DND-41 (cell line): ENCODE measurements at regions not wholly inside any gene's neighbourhood (a gene's known extent, or its start where the extent isn't known, plus 50 kb on each side); places are given as distances from the start of the nearest gene placed in this dataset.

ENCODE experiments used
- EZH2 ChIP-seq: IDR thresholded peaks from 3 replicates; pipeline ENCODE4 v1.6.1; 2012; ENCODE audit warnings: borderline replicate concordance, low read depth, mild to moderate bottlenecking, moderate library complexity, low read length, inconsistent platforms; ENCODE audit not compliant: severe bottlenecking
- TF ChIP-seq, protein P1 (sequence below): IDR thresholded peaks from 2 replicates; pipeline ENCODE4 v1.5.1; 2012; ENCODE audit warnings: borderline replicate concordance, low read length, moderate library complexity, mild to moderate bottlenecking; ENCODE audit not compliant: poor library complexity, severe bottlenecking; ENCODE audit errors: extremely low read depth

DNA sequence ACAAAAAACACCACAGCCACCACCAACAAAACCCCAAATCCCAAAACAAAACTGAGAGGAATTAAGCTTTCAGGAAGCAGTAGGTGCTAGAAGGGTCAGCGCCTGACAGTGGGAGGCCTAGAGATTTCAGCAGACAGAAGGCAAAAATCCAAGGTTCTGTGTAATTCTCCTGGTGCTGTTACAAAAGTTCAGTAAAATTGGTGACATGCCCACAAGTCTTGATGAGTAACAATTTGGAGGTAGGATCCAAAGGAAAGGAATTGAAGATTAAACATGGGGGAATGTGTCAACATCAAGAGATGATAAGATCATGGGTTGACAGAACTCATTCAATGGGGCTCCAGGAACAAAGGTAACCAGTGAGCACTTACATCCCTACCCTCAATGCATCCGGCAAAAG lies 653.8 kb upstream of the CPEB2 start:
- TF ChIP-seq, protein P1, sequence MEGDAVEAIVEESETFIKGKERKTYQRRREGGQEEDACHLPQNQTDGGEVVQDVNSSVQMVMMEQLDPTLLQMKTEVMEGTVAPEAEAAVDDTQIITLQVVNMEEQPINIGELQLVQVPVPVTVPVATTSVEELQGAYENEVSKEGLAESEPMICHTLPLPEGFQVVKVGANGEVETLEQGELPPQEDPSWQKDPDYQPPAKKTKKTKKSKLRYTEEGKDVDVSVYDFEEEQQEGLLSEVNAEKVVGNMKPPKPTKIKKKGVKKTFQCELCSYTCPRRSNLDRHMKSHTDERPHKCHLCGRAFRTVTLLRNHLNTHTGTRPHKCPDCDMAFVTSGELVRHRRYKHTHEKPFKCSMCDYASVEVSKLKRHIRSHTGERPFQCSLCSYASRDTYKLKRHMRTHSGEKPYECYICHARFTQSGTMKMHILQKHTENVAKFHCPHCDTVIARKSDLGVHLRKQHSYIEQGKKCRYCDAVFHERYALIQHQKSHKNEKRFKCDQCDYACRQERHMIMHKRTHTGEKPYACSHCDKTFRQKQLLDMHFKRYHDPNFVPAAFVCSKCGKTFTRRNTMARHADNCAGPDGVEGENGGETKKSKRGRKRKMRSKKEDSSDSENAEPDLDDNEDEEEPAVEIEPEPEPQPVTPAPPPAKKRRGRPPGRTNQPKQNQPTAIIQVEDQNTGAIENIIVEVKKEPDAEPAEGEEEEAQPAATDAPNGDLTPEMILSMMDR, result no peak
- no peak for TF ChIP-seq EZH2
